Trophoblast cell (in vitro differentiated cells and primary cell): ENCODE measurements at regions not wholly inside any gene's neighbourhood (a gene's known extent, or its start where the extent isn't known, plus 50 kb on each side); places are given as distances from the start of the nearest gene placed in this dataset.

Experiments used
- DNase-seq, 2 donors: peaks; one replicate each; pipeline ENCODE4 v3.0.0-alpha.2; 2016
- H2AFZ ChIP-seq: 2 replicates; pipeline ENCODE4 v1.6.1; 2013; ENCODE audit warnings: low read length, moderate library complexity, mild to moderate bottlenecking; ENCODE audit not compliant: insufficient read depth, poor library complexity
- H2AK5ac ChIP-seq: 2 replicates; pipeline ENCODE4 v1.6.1; 2013; ENCODE audit warnings: mild to moderate bottlenecking, low read length
- H2BK120ac ChIP-seq: 2 replicates; pipeline ENCODE4 v1.6.1; 2013; ENCODE audit warnings: low read length, mild to moderate bottlenecking, moderate library complexity; ENCODE audit not compliant: insufficient read depth, poor library complexity
- H2BK12ac ChIP-seq: 2 replicates; pipeline ENCODE4 v1.6.1; 2013; ENCODE audit warnings: mild to moderate bottlenecking, low read length, moderate library complexity
- H2BK5ac ChIP-seq: 2 replicates; pipeline ENCODE4 v1.6.1; 2013; ENCODE audit warnings: low read length, low read depth, moderate library complexity, mild to moderate bottlenecking; ENCODE audit not compliant: poor library complexity
- H3K14ac ChIP-seq: 2 replicates; pipeline ENCODE4 v1.6.1; 2013; ENCODE audit warnings: mild to moderate bottlenecking, low read length
- H3K18ac ChIP-seq: 2 replicates; pipeline ENCODE4 v1.6.1; 2013; ENCODE audit warnings: mild to moderate bottlenecking, low read length
- H3K23ac ChIP-seq: 2 replicates; pipeline ENCODE4 v1.6.1; 2013; ENCODE audit warnings: low read length
- H3K27ac ChIP-seq: 2 replicates; pipeline ENCODE4 v1.5.1; 2013; ENCODE audit warnings: low read depth, mild to moderate bottlenecking, inconsistent platforms, low read length, moderate library complexity
- H3K27me3 ChIP-seq: 2 replicates; pipeline ENCODE4 v1.6.1; 2013; ENCODE audit warnings: inconsistent platforms, mild to moderate bottlenecking, low read length, moderate library complexity; ENCODE audit not compliant: insufficient read depth
- H3K36me3 ChIP-seq, 2 experiments: 1 replicate in 1 of 2; 2 replicates in 1 of 2; pipeline ENCODE4 v1.6.1; 2013; ENCODE audit warnings: low read length in 2 of 2, mild to moderate bottlenecking in 2 of 2, moderate library complexity in 1 of 2; ENCODE audit not compliant: insufficient read depth in 2 of 2, control insufficient read depth in 1 of 2
- H3K4ac ChIP-seq: 2 replicates; pipeline ENCODE4 v1.6.1; 2013; ENCODE audit warnings: low read depth, mild to moderate bottlenecking, low read length, moderate library complexity
- H3K4me1 ChIP-seq, 2 experiments: 1 replicate in 1 of 2; 2 replicates in 1 of 2; pipeline ENCODE4 v1.6.1; 2013; ENCODE audit warnings: low read length in 2 of 2, mild to moderate bottlenecking in 2 of 2, moderate library complexity in 1 of 2; ENCODE audit not compliant: insufficient read depth in 2 of 2, control insufficient read depth in 1 of 2
- H3K4me2 ChIP-seq: 2 replicates; pipeline ENCODE4 v1.6.1; 2013; ENCODE audit warnings: inconsistent platforms, mild to moderate bottlenecking, low read length, moderate library complexity
- H3K4me3 ChIP-seq: 2 replicates; pipeline ENCODE4 v1.5.1; 2013; ENCODE audit warnings: mild to moderate bottlenecking, low read depth, low read length, inconsistent platforms
- H3K79me1 ChIP-seq: one replicate; pipeline ENCODE4 v1.6.1; 2013; ENCODE audit warnings: low read length
- H3K79me2 ChIP-seq: 2 replicates; pipeline ENCODE4 v1.6.1; 2013; ENCODE audit warnings: low read length, mild to moderate bottlenecking; ENCODE audit not compliant: control insufficient read depth, insufficient read depth, poor library complexity
- H3K9ac ChIP-seq: 2 replicates; pipeline ENCODE4 v1.6.1; 2013; ENCODE audit warnings: mild to moderate bottlenecking, low read length
- H3K9me3 ChIP-seq: 2 replicates; pipeline ENCODE4 v1.6.1; 2013; ENCODE audit warnings: low read depth, mild to moderate bottlenecking, control low read depth, inconsistent platforms, low read length; ENCODE audit not compliant: insufficient read depth
- H4K12ac ChIP-seq: 2 replicates; pipeline ENCODE4 v1.6.1; 2013; ENCODE audit warnings: low read depth, mild to moderate bottlenecking, low read length, moderate library complexity
- H4K8ac ChIP-seq: 2 replicates; pipeline ENCODE4 v1.6.1; 2013; ENCODE audit warnings: low read depth, mild to moderate bottlenecking, low read length, moderate library complexity
- H4K91ac ChIP-seq: one replicate; pipeline ENCODE4 v1.6.1; 2013; ENCODE audit warnings: low read depth, mild to moderate bottlenecking, low read length, moderate library complexity
- WGBS: extraction: QIAGEN DNeasy Blood & Tissue Kit; methylation state at CpG from one replicate; pipeline ENCODE4 v1.1.7; 2013; ENCODE audit warnings: missing lambda C conversion rate; ENCODE audit not compliant: insufficient read length, insufficient coverage; ENCODE audit errors: extremely low coverage; 5-methylcytosine and 5-hydroxymethylcytosine counted together

- H3K4me1 ChIP-seq, result peaks cover 14 to 15% of the 10 kb centered on the region in 2 experiments
- WGBS, result no CpG with 5 or more reads among the region's 15 CpGs
Observed at GRCh38 chr3:134427400-134428111, 53.3 kb upstream of the AMOTL2 start.

GRCh38 chr3:134426660-134427181 is 52.5 kb upstream of the AMOTL2 start:
- Histone ChIP-seq H2AFZ (no peak overlapping the region), H3K4me2 (no peak overlapping the region), H3K27me3 (no peaks in the 10 kb centered on the region), H3K14ac (peak overlapping the region; percentile 13), H2AK5ac (no peak overlapping the region), H3K18ac (no peak overlapping the region), H4K91ac (peak overlapping the region; percentile 40), H3K23ac (no peak overlapping the region), H4K8ac (no peak overlapping the region), H2BK120ac (no peak overlapping the region), H3K36me3 (no peaks in the 10 kb centered on the region), H4K12ac (no peak overlapping the region), H3K9ac (no peak overlapping the region), H3K27ac (peak overlapping the region; percentile 42), H3K4ac (no peak overlapping the region), H3K4me1 (peaks cover 14 to 15% of the 10 kb centered on the region in 2 experiments), H2BK5ac (no peak overlapping the region), H3K9me3 (no peaks in the 10 kb centered on the region), H3K4me3 (no peak overlapping the region), H3K79me1 (peaks cover 8% of the 10 kb centered on the region), H2BK12ac (peak overlapping the region; percentile 39), H3K79me2 (no peaks in the 10 kb centered on the region)
- WGBS, result no CpG with 5 or more reads among the region's 9 CpGs
- DNase-seq, result peak; percentile 43 to 54

More at GRCh38 chr3:134427400-134428111, 53.3 kb upstream of the AMOTL2 start:
- no peak overlapping the region for H2AK5ac ChIP-seq
- no peaks in the 10 kb centered on the region for H3K9me3 ChIP-seq
- no peak overlapping the region for H3K4ac ChIP-seq
- peak overlapping the region; percentile 42 for H3K27ac ChIP-seq
- H2AFZ ChIP-seq, result no peak overlapping the region
- no peak overlapping the region for H2BK120ac ChIP-seq
- DNase-seq, result peak; percentile 99
- no peak overlapping the region for H3K9ac ChIP-seq
- peak overlapping the region; percentile 38 for H4K91ac ChIP-seq
- no peak overlapping the region for H4K12ac ChIP-seq
- no peak overlapping the region for H3K4me3 ChIP-seq
- H3K23ac ChIP-seq, result no peak overlapping the region
- peak overlapping the region; percentile 9 for H3K18ac ChIP-seq
- peaks cover 8% of the 10 kb centered on the region for H3K79me1 ChIP-seq
- H3K79me2 ChIP-seq, result no peaks in the 10 kb centered on the region
- no peaks in the 10 kb centered on the region for H3K27me3 ChIP-seq
- H3K4me2 ChIP-seq, result no peak overlapping the region
- H2BK12ac ChIP-seq, result peak overlapping the region; percentile 61
- no peak overlapping the region for H4K8ac ChIP-seq
- no peaks in the 10 kb centered on the region for H3K36me3 ChIP-seq
- H2BK5ac ChIP-seq, result peak overlapping the region; percentile 18
- H3K14ac ChIP-seq, result no peak overlapping the region

DNA sequence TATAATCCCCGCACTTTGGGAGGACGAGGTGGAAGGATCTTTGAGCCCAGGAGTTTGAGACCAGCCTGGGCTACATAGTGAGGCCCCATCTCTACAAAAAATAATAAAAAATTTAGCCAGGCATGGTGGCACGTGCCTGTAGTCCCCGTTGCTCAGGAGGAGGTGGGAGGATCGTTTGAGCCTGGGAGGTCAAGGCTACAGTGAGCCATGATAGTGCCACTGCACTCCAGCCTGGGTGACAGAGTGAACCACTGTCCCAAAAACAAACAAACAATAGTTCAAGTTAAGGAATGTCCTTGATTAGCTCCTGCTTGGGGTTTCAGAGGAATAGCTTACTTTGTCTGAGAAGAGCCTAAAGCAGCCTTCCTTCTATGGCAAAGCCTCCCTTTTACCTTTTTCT is 51.7 kb upstream of the AMOTL2 start:
- H3K36me3 ChIP-seq, result no peaks in the 10 kb centered on the region
- H4K91ac ChIP-seq, result no peak overlapping the region
- no peak overlapping the region for H3K18ac ChIP-seq
- peaks cover 14 to 15% of the 10 kb centered on the region in 2 experiments for H3K4me1 ChIP-seq
- no CpG with 5 or more reads among the region's 5 CpGs for WGBS
- H3K4me2 ChIP-seq, result no peak overlapping the region
- H3K14ac ChIP-seq, result no peak overlapping the region
- H4K8ac ChIP-seq, result no peak overlapping the region
- H3K23ac ChIP-seq, result no peak overlapping the region
- H2BK120ac ChIP-seq, result no peak overlapping the region
- H4K12ac ChIP-seq, result no peak overlapping the region
- H3K4me3 ChIP-seq, result no peak overlapping the region
- H3K4ac ChIP-seq, result no peak overlapping the region
- H3K27me3 ChIP-seq, result no peaks in the 10 kb centered on the region
- no peak overlapping the region for H3K9ac ChIP-seq
- no peaks in the 10 kb centered on the region for H3K9me3 ChIP-seq
- no peak overlapping the region for H2AK5ac ChIP-seq
- H2AFZ ChIP-seq, result no peak overlapping the region
- no peak overlapping the region for H2BK12ac ChIP-seq
- no peak overlapping the region for H3K27ac ChIP-seq
- H3K79me2 ChIP-seq, result no peaks in the 10 kb centered on the region
- H2BK5ac ChIP-seq, result no peak overlapping the region
- no peak for DNase-seq
- peaks cover 8% of the 10 kb centered on the region for H3K79me1 ChIP-seq
